Mucosa of stomach (tissue), 1 donor: ENCODE measurements at regions not wholly inside any gene's neighbourhood (a gene's known extent, or its start where the extent isn't known, plus 50 kb on each side); places are given as distances from the start of the nearest gene placed in this dataset.

Experiments
- H3K27me3 ChIP-seq: one replicate; pipeline ENCODE4 v1.7.0; 2013; ENCODE audit warnings: mild to moderate bottlenecking, low read length; ENCODE audit not compliant: control insufficient read depth, insufficient read depth
- H3K36me3 ChIP-seq: one replicate; pipeline ENCODE4 v1.7.0; 2013; ENCODE audit warnings: low read length; ENCODE audit not compliant: control insufficient read depth, insufficient read depth
- H3K4me1 ChIP-seq: one replicate; pipeline ENCODE4 v1.7.0; 2013; ENCODE audit warnings: mild to moderate bottlenecking, low read length; ENCODE audit not compliant: control insufficient read depth, insufficient read depth
- H3K4me3 ChIP-seq: one replicate; pipeline ENCODE4 v1.7.0; 2013; ENCODE audit warnings: low read length
- H3K9ac ChIP-seq: one replicate; pipeline ENCODE4 v1.7.0; 2013; ENCODE audit warnings: mild to moderate bottlenecking, low read length, moderate library complexity
- H3K9me3 ChIP-seq: one replicate; pipeline ENCODE4 v1.7.0; 2013; ENCODE audit warnings: mild to moderate bottlenecking, low read length, moderate library complexity; ENCODE audit not compliant: control insufficient read depth
- donor health status: Pancreatic carcinoma.

DNA sequence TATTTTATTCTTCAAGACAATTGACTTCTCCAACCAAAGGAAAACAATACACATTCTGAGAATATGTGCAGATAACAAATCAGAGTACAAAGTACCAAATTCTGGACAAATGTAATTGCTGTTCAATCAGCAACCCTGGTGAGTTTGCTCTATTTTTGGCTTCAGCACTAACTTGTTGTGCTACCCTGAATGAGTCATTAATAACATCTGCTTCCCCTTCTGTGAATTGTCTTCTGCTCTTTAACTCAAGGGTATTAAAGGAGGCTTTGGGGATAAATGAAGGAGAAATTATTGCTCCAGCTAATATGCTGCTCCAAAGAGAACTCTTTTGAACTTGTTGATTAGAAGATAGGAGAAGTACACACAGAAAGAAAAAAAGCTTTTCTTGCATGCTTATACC, 459.3 kb downstream of the HTR7 start:
- Histone ChIP-seq H3K9ac (no peak overlapping the region), H3K4me1 (no peaks in the 10 kb centered on the region), H3K9me3 (no peaks in the 10 kb centered on the region), H3K27me3 (no peaks in the 10 kb centered on the region), H3K4me3 (no peak overlapping the region), H3K36me3 (no peaks in the 10 kb centered on the region)

DNA sequence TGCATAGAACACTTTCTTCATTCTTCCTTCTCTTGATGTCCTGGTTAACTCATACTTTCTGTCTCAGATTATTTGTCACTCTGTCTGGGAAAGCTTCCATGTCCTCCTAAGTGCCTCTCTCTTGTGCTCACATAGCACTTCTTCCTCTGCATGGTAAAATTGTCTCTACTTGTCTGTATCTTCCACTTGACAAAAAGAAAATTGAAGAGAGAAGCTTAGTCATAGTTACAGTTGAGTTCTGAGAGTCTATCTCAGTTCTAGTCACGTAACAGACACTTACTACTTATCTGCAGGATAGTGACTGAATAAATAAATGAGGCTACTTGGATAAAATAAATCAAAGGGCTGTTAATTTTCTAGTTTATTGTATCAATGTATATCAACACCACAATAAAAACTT, 458.1 kb downstream of the HTR7 start:
- Histone ChIP-seq H3K4me1 (no peaks in the 10 kb centered on the region), H3K9me3 (no peaks in the 10 kb centered on the region), H3K4me3 (no peak overlapping the region), H3K27me3 (no peaks in the 10 kb centered on the region), H3K9ac (no peak overlapping the region), H3K36me3 (no peaks in the 10 kb centered on the region)

DNA sequence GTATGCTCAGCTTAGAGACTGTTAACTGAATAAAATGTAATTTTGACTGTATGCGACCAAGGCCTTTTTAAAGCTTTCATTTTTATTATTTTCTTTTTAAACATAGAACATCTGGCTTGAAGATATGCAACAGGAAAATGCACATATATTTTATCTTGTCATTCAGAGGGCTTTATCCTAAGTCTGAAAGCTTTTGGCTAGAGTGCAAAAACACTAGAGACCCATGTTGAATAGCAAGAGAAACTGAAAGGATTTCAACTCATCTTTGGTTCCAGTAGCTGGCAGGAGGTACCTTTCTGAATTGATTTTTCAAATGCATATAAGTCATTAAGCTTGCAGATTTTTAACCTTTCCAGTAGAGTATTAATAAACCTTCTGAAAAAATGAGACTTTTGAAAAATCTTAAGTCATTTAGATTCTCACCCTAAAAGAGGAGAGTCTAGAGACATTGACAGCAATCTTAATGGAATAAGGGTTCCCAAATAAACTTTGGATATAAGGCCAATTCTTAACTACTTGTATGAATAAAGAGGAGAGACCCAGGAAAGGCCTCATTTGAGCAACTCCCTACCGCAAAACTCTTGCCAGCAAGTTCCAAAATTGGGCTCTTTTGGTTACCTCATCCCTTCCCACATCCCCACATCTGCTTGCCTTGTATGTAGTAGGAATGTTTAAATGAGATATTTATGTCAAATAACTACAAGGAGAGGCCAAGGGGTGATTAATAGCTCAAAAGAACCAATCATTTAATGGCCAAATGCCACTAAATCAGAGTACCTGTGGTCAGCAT, 454.4 kb downstream of the HTR7 start:
- no peaks in the 10 kb centered on the region for H3K4me1 ChIP-seq
- H3K36me3 ChIP-seq: no peaks in the 10 kb centered on the region
- no peaks in the 10 kb centered on the region for H3K9me3 ChIP-seq
- no peak overlapping the region for H3K4me3 ChIP-seq
- H3K27me3 ChIP-seq: no peaks in the 10 kb centered on the region
- H3K9ac ChIP-seq: no peak overlapping the region

DNA sequence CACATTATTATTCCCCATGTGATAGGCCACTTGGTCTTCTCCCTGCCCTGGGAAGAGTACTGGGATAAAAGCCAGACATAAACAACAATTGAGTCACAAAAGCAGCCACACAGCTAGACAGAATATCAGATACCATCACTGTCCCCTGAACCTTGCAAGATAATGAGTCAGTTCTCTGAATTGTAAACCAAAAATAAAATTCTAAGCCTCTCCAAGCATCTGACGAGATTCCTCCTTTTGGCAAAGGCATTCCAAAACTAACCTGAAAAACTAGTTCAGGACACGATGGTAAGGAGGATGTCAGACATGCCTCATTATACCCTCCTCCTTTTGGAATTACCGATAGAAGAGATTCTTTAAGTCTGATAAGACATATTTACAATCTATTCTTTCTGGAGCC, 450.7 kb downstream of the HTR7 start:
- no peak overlapping the region for H3K4me3 ChIP-seq
- no peaks in the 10 kb centered on the region for H3K9me3 ChIP-seq
- H3K9ac ChIP-seq: no peak overlapping the region
- no peaks in the 10 kb centered on the region for H3K27me3 ChIP-seq
- no peaks in the 10 kb centered on the region for H3K4me1 ChIP-seq
- H3K36me3 ChIP-seq: no peaks in the 10 kb centered on the region

DNA sequence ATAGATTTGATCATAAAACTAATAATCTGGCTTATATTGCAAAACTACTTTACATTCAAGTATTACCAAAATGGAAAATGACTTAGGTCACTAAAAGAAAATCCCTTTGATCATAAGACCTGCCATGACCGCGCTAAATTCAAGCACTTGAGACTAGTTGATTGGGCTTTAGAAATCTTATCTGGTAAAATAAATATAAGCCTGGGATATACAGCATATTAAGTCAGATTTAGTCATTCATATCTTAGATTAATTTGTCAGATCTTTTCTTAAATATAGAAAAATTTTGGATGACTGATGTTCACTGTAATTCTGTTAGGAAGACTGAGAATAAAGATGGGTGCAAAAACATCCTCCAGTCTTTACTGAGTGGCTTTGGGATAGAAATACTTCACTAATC, 450.0 kb downstream of the HTR7 start:
- Histone ChIP-seq H3K36me3 (no peaks in the 10 kb centered on the region), H3K9me3 (no peaks in the 10 kb centered on the region), H3K27me3 (no peaks in the 10 kb centered on the region)

DNA sequence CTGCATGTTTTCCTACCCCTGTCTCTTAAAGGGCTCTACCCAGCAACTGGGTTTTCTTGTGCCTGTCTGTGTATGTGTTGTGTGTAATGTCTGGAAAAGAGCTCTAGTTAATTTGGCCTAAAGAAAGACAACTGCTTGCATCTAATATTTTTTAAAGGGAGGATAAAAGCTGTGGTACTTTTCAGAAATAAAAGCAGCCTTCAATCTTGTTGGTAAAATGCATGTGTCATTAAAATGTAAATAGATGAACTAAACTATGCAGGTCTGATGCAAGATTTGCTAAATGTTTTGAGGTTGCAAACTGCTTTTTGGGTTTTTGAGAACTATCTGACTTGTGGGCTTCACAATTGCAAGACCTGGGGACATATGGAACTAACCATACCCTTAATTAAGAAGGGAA, 445.3 kb downstream of the HTR7 start:
- Histone ChIP-seq H3K9me3 (no peaks in the 10 kb centered on the region), H3K27me3 (no peaks in the 10 kb centered on the region), H3K4me3 (no peak overlapping the region)

More for the DNA sequence above, 450.0 kb downstream of the HTR7 start:
- Histone ChIP-seq H3K4me3 (no peak overlapping the region), H3K9ac (no peak overlapping the region), H3K4me1 (no peaks in the 10 kb centered on the region)

DNA sequence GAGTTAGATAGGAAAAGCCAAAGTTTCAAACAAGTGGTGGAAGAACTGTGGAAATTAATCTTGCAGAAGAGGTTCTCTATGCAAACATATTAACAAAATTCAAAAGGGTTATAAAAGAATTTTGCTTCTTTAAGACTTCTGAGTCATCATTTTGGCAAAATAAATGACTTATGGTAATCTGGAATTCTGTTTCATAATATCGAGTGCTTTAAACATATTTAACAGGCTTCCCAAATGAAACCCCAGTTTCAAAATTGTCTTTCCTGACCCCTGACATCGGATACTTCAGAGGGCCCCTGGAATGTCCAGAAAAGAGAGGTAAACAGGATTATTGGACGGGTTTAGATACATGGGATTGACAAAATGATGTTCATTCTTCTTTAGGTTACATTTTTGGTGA, 444.6 kb downstream of the HTR7 start:
- Histone ChIP-seq H3K9ac (no peak overlapping the region), H3K4me1 (no peaks in the 10 kb centered on the region), H3K4me3 (no peak overlapping the region), H3K36me3 (no peaks in the 10 kb centered on the region), H3K9me3 (no peaks in the 10 kb centered on the region), H3K27me3 (no peaks in the 10 kb centered on the region)

More for the DNA sequence above, 445.3 kb downstream of the HTR7 start:
- Histone ChIP-seq H3K4me1 (no peaks in the 10 kb centered on the region), H3K9ac (no peak overlapping the region), H3K36me3 (no peaks in the 10 kb centered on the region)

DNA sequence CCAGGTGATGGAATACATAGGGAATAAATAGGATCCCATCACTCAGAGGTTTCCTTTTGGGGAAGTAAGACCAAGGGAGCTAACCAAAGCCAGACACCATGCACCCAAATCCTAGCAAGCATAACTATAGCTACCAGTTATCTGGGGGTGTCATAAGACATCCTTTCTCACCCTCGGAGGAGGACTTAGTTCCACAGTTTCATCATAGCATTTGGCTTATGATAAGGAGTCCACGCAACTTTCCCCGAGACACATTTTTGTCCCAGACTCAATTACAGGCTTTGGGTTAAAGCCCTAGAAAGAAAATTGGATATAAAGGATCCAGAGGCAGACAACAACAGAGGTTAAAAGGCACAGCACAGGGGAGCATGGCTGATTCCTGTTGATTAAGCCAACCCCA, 442.9 kb downstream of the HTR7 start:
- Histone ChIP-seq H3K27me3 (no peaks in the 10 kb centered on the region), H3K9ac (no peak overlapping the region), H3K4me3 (no peak overlapping the region), H3K9me3 (no peaks in the 10 kb centered on the region), H3K4me1 (no peaks in the 10 kb centered on the region), H3K36me3 (no peaks in the 10 kb centered on the region)

DNA sequence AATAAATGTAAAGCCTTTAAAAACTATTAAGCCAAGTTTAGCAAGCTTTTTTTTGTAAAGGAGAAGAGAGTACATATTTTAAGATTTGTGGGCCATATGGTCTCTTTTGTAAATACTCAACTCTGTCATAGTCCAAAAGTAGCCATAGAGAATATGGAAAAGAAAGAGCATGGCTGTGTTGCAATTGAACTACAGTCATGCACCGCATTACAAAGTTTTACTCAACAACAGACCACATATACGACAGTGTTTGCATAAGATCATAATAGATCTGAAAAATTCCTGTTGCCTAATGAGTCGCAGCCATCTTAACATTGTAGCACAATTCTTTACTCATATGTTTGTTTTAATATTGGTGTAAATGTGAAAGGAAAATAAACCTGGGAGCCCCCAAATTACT, 440.8 kb downstream of the HTR7 start:
- no peak overlapping the region for H3K4me3 ChIP-seq
- H3K9ac ChIP-seq: no peak overlapping the region
- H3K36me3 ChIP-seq: no peaks in the 10 kb centered on the region
- no peaks in the 10 kb centered on the region for H3K4me1 ChIP-seq
- no peaks in the 10 kb centered on the region for H3K9me3 ChIP-seq
- no peaks in the 10 kb centered on the region for H3K27me3 ChIP-seq

DNA sequence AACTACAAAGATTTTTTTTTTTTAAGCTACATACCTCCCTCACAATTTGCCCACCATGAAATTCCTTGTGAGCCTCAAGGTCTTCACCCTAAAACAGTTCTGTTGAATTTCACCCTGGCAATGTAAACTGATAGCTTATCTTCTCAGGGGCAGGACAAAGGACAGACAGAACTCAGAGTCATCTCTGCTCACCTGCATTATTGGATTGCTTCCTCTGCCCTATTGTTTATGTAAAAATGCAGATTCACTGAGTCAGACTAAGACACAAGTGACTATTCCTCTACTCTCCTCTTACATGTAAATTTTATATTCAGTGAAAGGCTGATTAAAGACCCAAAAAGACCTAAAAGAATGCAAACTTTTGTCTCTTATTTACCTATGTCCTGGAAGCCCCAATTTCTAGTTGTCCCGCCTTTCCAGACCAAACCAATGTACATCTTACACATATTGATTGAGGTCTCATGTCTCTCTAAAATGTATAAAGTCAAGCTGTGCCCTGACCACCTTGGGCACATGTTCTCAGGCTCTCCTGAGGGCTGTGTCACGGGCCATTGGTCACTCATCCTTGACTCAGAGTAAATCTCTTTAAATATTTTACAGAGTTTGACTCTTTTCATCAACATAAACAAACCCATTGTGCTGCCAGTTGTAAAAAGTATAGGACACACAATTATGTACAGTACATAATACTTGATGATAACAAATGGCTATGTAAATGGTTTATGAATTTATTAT, 440.2 kb downstream of the HTR7 start:
- no peaks in the 10 kb centered on the region for H3K4me1 ChIP-seq
- H3K27me3 ChIP-seq: no peaks in the 10 kb centered on the region
- H3K36me3 ChIP-seq: no peaks in the 10 kb centered on the region
- H3K9me3 ChIP-seq: no peaks in the 10 kb centered on the region
- no peak overlapping the region for H3K9ac ChIP-seq
- no peak overlapping the region for H3K4me3 ChIP-seq

DNA sequence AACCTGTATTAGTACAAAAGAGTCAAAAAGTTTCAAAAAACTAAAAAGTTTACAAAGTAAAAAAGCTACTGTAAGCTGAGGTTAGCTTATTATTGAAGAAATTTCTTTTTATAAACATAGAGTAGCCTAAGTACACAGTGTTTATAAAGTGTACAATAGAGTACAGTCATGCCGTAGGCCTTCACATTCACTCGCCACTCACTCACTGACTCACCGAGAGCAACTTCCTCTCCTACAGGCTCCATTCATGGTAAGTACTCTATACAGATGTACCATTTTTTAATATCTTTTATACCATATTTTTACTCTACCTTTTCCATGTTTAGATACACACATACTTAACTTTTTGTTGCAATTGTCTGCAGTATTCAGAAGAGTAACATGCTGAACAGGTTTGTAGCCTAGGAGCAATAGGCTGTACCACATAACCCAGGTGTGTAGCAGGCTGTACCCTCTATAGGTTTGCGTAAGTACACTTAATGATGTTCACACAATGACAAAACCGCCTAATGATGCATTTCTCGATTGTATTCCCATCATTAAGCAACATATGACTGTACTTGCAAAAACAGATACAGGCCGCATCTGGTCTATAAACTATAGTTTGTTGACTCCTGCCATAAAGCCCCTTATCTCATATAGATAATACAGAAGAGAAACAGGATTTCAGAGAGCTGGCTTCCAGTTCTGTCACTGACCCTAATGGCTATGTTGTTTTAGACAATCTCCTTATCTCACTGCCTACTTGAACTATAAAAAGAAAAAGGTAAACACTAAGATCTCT, 438.8 kb downstream of the HTR7 start:
- no peaks in the 10 kb centered on the region for H3K27me3 ChIP-seq
- H3K4me3 ChIP-seq: no peak overlapping the region
- no peaks in the 10 kb centered on the region for H3K4me1 ChIP-seq
- H3K36me3 ChIP-seq: no peaks in the 10 kb centered on the region
- H3K9ac ChIP-seq: no peak overlapping the region
- no peaks in the 10 kb centered on the region for H3K9me3 ChIP-seq
